ENCODE measurements at regions not wholly inside any gene's neighbourhood (a gene's known extent, or its start where the extent isn't known, plus 50 kb on each side); places are given as distances from the start of the nearest gene placed in this dataset.
A peak's percentile ranks its signal among the peaks of the same experiment; 100 is the strongest.

DNA sequence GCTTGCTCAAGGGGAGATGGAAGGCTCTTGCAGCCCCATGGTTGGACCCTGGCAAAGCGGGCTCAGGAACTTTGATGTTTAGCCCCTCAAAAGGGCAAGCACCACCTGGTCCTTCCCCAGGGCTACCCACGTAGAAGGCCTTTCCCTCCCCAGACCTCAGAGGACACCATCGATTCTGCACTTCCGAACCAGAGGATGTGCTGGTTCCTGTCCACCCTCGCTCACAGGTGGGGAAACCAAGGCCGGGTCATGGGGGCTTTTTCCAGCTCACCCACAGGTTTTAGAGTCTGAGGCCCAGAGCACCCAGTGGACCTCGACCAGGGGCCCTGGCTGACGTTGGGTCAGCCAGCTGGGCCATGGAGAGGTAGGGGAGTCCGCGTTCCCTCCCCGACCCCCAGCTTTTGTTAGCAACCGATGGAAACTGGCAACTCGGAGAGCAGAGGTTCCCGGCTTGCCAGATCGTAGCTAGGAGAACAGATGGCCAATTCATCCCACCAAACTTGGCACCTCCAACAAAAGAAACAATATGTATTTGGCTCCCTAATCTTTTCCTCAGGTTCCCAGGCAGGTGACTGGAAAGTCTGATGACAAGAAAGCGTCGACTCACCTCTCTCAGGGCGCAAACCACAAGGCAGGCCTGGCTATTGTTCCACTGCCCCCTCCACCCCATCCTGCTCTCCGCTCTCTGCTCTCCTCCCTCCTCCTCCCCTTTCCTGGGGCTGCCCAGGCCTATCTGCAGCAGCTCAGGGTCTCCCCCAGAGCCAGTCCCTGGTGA lies 167.6 kb upstream of the SMIM23 start:
- DNase-seq (ENCODE audit: low read depth, low spot score) = no peak
- no peak overlapping the region for H3K4me3 ChIP-seq (ENCODE audit: low read length)

DNA sequence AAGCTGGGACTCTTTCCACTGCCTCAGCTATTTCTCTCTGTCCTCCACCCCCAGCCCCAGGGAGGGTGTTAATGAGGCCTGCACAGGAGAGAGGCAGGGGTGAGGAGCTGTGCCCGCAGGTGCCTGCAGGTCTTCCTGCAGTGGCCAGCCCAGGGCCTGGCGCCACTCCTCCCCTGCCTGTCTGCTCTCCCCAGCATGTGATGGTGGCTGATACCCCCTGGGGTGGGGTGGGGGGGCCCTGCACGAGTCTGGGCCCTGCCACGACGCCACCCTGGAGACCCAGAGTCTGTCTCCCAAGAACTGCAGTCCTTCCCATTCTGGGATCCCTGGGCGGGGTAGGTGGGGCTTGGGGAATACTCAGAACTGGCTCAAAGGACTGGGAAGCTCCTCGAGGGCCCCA lies 166.4 kb upstream of the SMIM23 start:
- DNase-seq (ENCODE audit: low read depth, low spot score) = no peak
- H3K4me3 ChIP-seq (ENCODE audit: low read length) = no peak overlapping the region

DNA sequence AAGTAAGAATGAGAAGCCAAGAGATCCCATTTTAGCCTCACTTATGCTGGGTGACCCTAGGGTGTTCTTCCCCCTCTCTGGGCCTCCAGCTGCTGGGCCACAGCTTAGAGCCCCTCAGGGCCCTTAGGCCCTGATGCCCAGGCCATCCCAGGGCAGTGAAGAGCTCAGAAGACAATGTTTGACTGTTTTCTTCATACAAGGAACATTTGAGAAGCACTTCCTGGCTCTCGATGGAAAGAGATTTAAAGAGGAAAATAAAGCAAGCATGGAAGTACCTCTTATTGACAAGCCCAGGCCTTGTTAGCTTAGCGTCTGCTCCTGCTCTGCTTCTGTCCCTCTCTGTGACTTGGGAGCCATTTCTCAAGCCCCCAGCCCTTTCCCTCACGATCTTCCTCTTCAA lies 165.9 kb upstream of the SMIM23 start:
- DNase-seq (ENCODE audit: low read depth, low spot score) = no peak
- H3K4me3 ChIP-seq (ENCODE audit: low read length) = no peak overlapping the region

DNA sequence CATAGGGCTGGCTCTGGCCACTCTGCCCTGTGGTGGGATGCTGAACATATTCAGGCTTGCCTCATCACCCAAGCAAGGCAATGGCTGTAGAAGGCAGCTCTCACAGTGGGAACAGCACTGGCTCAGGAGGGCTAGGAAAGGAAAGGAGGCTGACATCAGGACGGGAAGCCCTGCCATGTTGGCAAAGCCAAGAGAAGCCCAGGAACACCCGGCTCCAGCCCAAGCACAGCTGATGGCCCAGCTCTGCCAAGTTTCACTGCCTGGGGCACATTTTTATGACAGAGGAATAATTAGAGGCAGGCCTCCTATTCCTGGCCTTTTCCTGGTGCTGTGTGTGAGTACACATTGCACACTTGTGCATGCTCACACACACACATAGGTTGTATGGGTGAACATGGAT lies 163.6 kb upstream of the SMIM23 start:
- H3K4me3 ChIP-seq (ENCODE audit: low read length) = no peak overlapping the region
- DNase-seq (ENCODE audit: low read depth, low spot score) = no peak

DNA sequence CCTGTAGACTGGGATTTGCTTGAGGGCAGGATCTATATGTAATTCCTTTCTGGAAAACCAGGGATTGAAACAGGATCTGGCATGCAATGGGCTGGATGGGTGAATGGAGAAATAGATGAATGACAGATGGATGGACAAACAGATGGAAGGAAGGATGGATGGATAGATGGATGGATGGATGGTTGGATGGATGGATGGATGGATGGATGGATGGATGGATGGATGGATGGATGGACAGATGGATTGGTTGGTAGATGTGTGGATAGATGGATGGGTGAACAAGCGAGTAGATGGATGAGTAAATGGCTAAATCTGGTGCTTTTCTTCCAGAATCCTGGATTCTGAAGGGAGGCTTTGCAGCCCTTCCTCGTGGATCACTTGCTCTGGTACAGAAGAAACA lies 162.5 kb upstream of the SMIM23 start:
- no peak for DNase-seq (ENCODE audit: low read depth, low spot score)

DNA sequence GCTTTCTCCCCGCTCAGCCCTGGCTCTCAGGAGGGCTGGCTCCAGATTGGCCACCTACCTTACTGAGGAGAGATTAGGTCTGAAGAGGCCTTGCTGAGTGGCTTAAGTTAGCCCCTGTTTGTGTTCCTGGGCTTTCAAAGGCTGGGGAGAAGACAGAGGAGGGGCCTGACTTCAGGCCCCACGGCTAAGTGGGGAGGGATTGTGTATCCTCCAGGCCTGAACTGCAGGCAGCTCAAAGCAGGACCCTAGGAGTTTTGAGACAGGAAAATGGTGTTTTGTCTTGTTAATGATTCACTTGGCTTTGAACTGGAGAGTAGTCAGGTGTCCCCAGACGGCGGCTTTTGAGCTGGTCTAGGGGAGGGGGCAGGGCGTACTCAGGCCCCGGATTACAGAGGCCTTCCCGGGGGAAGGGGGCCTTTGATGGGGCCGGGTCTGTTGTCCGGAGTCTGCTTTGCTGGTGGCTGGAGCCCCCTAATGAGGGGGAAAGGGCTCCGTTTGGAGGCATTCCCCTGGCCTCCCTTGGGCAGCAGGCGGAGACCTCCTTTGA lies 162.0 kb upstream of the SMIM23 start:
- no peak for DNase-seq (ENCODE audit: low read depth, low spot score)
- H3K4me3 ChIP-seq (ENCODE audit: low read length) = no peak overlapping the region

More for the DNA sequence above, 162.5 kb upstream of the SMIM23 start:
- no peak overlapping the region for H3K4me3 ChIP-seq (ENCODE audit: low read length)

DNA sequence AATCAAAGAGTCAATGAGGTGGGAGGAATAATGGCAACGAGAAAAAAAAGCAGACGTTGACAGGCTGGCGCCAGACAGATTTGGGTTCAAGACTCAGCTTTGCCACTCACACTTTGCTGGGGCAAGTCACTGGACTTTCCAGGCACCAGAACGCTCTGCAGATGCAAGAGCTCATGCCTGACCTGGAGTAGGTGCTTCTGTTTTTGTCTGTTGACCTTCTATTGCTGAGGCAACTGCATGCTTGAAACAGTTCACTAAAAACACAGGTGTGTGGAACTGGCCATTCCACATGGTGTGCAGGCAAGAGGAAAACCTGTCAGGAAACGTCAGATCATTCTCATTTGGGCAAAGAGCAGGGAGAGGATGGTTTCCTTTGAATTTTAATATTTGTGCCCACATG lies 161.2 kb upstream of the SMIM23 start:
- no peak overlapping the region for H3K4me3 ChIP-seq (ENCODE audit: low read length)
- DNase-seq (ENCODE audit: low read depth, low spot score) = no peak

DNA sequence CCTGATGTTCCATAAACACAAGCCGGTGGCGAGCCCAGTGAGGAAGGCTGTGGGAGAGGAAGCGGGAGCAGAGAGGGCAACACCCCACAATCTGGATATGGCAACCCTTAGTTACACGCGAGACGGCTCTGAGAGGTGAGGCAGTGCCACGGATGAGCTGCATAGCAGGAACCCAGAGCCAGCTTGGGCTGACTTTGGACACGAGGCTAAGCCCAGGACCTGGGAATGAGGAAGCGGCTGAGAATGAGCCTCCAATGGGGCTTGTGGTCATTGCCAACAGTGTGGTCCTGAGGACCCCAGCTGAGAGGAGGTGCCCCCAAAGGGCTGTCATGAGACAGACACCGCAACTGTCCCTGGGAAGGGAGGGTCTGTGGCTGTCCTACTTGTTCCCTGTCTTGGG lies 160.0 kb upstream of the SMIM23 start:
- H3K4me3 ChIP-seq (ENCODE audit: low read length) = no peak overlapping the region
- DNase-seq (ENCODE audit: low read depth, low spot score) = no peak

DNA sequence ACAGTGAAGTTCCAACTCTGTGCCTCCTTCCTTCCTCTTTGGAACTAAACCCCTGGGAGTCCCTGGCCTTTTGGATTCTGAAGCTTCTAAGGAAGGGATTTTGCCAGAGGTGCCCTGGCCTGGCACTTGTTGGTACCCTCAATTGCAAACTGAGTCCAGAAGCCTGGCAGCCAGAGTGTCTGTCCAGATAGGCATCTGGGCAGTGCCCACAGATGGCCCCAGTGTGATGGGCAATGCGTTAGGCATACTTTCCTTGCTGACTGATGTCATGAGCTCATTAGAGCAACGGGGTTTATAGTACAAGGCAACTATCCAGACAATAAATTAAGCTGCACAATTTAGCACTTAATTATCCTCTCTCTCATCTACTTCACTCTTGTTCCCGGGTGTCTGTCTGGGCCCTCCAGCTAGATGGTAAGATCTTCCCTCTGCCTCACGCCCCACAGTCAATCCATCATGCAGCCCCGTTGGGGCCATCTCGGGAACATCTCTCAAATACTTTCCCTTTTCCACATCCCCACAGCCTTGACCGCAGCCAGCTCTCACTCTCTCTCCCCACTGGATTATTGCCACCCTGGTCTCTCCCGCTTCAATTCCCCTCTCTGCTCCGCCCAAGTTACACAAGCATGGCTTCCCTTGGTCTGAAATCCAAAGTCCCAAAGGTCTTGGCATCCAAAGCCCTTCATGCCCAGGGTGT lies 157.5 kb upstream of the SMIM23 start:
- DNase-seq (ENCODE audit: low read depth, low spot score) = no peak
- H3K4me3 ChIP-seq (ENCODE audit: low read length) = no peak overlapping the region

DNA sequence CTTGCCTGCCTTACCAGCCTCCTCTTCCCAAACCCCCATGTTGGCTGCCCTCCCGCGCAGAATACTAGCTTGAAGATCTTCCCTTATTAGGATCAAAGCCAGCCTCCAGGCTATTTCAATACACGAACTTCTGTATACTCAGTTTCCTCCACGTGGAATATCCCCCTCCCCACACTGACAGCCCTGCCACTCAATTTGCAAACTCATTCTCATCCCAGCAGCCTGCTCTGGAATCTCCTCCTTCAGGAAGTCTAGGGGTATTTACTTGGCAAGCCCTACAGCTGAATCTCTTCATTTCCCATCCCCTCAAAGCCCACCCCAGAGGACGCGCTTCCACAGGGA lies 157.0 kb upstream of the SMIM23 start:
- no peak for DNase-seq (ENCODE audit: low read depth, low spot score)
- no peak overlapping the region for H3K4me3 ChIP-seq (ENCODE audit: low read length)

DNA sequence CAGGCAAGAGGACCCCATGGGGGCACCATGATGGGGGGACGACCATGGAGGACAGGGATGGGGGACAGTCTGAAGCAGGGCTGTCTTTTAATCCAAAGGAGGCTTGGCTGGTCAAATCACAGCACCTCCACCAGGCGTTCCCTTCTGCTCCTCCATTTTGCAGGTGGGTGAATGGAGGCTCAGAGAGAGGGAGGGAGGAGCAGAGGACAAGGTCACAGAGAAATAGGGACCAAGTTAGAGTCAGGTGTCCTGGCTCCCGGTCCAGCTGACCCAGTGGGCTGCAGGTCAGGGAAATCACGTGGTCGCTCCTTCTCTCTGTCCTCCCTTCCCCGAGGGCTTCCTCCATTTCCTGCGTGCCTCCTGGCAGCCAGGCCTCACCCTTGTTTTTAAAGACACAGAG lies 156.4 kb upstream of the SMIM23 start:
- no peak overlapping the region for H3K4me3 ChIP-seq (ENCODE audit: low read length)
- DNase-seq (ENCODE audit: low read depth, low spot score) = no peak

DNA sequence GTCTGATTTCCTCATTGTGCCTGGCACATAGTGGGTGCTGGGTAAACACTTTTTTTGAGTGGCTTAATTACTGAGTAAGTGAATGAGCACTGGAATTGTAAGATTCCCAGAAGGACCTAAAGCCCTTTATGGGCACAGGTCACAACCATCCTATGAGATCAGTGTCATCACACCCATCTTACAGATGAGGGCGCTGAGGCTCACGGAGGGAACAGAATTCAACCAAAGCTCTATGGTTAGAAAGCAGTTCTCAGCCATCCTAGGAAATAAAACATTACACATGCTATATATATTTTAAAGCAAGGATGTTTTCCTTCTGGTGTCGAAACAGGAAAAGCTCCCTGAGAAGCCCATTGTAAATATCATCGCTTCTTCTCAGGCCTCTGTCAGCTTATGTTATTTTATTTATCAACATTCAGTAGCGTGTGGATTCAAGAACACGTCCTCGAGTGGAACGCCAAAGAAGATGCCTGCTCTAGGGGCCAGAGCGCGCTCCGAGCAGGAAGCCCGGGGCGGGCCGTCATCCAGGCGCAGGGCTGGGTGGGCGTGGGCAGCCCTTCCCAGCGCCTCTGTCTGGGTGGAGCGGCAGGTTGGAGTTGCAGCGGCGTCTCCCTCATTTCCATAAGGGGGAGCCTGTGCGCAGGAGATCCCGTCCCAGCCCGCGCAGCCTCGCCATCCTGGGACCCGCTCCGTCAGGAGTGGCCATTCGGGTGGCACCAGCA lies 155.8 kb upstream of the SMIM23 start:
- peak; percentile 6 for DNase-seq (ENCODE audit: low read depth, low spot score)
- no peak overlapping the region for H3K4me3 ChIP-seq (ENCODE audit: low read length)

DNA sequence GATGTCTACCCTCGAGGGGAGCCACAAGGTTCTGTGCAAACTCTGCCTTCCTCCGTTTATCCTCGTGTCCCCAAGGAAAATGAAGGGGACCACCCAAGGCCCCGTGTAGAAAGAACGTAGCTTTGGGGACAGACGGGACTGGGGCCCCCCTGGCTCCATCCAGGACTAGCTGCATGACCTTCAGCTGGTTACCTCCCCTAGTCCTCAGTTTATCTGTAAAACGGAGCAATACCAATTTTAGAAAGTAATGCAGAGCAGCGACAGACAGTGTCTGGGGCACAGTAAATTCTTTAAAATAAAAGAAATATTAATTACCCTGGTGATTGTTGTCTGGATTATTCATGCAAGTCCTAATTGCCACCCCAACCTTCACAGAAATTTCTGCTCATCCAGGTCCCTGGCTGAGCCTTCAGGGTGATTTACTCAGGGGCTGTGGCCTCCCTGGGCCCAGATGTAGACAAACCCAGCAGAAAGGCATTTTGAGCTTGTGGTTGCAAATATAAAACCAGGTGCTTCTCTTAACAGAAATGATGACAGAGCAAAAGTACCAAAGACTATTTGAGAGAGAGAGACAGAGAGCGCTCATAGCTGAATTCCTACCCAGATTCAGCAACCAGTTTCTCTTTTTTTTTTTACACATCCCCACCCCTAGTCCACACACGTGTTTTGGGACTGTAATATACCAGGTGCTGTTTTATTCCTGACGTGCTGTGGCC lies 155.1 kb upstream of the SMIM23 start:
- peak; percentile 9 for DNase-seq (ENCODE audit: low read depth, low spot score)
- no peak overlapping the region for H3K4me3 ChIP-seq (ENCODE audit: low read length)

DNA sequence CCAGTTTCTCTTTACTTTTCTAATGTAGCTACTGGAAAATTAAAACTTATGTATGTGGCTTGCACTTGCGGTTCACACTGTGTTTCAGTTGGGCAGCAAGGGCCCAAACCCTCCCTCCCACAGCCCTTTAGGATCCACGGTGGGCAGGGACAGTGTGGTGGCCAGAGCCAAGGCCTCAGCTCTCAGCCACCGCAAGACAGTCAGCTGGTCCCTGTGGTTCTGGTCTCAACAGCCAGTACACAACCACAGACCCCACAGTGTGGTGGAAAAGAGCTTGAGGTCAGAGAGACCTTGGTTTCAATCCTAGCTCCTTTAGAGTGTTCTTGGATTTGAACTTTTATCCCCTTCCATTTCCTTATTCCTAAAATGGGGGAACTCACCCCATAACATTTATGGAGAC lies 153.0 kb upstream of the SMIM23 start:
- no peak overlapping the region for H3K4me3 ChIP-seq (ENCODE audit: low read length)
- DNase-seq (ENCODE audit: low read depth, low spot score) = no peak

DNA sequence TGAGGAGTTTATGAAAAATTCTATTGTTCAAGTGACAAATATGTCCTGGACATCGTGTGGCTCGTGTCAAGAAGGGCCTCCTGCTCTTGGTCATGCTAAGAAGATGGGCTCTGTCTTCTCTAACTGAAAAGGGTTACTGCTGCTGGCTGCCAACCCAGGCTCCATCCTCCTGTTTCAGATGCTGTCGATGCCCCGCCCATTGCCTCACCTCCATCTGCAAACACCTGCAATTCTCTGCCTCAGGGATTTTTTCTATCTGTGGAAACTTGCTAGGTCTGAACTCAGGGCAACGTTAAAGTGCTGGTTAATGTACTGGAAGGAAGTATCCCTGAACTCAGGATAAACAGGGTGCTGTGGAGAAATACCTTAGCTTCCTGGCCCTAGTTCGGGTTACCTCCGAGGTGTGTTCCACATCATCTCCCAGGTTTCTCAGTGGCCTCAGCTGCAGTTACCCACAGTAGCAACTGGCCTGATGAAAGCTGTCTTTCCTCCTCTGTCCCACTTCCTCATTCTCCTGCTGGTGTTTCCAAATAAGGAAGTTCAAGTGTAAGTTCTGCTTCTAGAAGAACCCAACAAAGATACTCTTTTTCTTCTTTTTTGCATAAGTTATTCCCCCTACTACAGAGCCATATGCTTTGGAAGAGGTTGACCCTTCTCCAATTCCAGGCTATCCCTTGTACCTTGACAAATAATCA lies 151.7 kb upstream of the SMIM23 start:
- H3K4me3 ChIP-seq (ENCODE audit: low read length) = no peak overlapping the region

DNA sequence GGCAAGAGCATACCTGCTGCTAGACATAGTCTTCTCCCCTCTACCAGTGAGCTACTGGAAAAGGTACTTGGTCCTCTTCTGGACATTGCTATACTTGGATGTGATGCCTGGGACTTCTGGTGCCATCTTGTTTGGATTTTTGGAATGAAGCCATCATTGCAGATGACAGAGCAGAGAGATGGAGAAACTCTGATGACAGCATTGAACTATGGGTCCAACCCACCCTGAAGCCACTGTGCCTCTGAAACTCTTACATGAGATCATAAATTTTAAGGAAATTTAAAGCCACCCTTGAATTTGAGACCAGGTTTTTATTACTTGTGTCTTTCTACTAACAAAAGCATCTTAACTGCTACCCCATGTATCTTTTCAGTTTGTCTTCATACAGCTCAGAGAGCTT lies 151.1 kb upstream of the SMIM23 start:
- no peak overlapping the region for H3K4me3 ChIP-seq (ENCODE audit: low read length)

More for the DNA sequence above, 151.7 kb upstream of the SMIM23 start:
- DNase-seq (ENCODE audit: low read depth, low spot score) = no peak

DNA sequence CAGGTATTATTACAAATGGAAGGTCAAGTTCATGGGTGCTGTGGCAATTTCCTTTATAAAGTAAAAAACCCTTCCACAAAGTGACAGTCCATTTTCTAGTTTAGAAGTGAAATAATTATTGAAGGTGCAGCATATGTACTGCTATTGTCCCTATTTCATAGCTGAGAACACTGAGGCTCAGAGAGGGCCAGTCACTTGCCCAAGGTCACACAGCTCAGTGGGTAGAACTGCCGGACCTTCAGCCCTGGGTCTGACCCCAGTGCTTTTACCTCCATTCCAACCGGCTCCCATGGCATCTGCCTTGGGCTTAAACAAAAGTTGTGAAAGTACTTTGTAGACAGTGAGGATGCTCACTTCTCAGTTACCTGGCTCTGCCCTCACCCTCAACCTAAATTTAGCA lies 150.6 kb upstream of the SMIM23 start:
- no peak overlapping the region for H3K4me3 ChIP-seq (ENCODE audit: low read length)
- DNase-seq (ENCODE audit: low read depth, low spot score) = no peak

More for the DNA sequence above, 151.1 kb upstream of the SMIM23 start:
- no peak for DNase-seq (ENCODE audit: low read depth, low spot score)

DNA sequence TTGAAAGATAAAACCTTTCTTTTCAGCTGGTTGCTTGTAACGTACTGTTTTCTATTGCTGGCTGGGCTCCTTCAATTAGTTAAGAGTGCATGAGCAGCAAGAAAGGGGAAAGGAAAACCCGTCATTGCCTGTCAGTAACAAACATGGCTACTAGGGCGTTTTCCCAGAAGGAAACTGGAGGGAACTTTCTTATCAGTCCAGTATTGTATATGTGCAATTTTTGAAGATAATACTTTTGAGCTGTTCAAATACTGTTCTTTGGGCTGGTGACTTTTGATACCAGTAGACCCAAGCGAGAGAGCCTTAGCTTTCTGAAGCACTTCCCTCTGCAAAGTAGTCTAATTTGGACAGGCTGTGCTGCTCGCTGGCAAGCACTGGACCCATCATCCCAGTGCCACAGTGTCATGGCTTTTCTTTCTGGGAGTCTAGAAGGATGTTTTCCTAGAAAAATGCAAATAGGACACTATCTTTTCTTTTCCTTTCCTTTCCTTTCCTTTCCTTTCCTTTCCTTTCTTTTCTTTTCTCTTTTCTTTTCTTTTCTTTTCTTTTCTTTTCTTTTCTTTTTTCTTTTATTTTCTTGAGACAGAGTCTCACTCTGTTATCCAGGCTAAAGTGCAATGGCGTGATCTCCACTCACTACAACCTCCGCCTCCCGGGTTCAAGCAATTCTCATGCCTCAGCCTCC lies 149.9 kb upstream of the SMIM23 start:
- DNase-seq (ENCODE audit: low read depth, low spot score) = no peak
- H3K4me3 ChIP-seq (ENCODE audit: low read length) = no peak overlapping the region
